CD4-positive, alpha-beta T cell treated with Interleukin-4 for 4 hours (primary cell): ENCODE measurements at regions not wholly inside any gene's neighbourhood (a gene's known extent, or its start where the extent isn't known, plus 50 kb on each side); places are given as distances from the start of the nearest gene placed in this dataset.

Experiments
- DNase-seq: peaks from one replicate; pipeline ENCODE4 v3.0.0-alpha.2; 2020

GRCh38 chr1:10848109-10848684, 51.8 kb upstream of the CASZ1 start:
- DNase-seq, result no peak

- no peak for DNase-seq
These were observed 53.6 kb upstream of the CASZ1 start for GRCh38 chr1:10850026-10850425.

GRCh38 chr1:10851024-10852013, 54.9 kb upstream of the CASZ1 start:
- DNase-seq, result no peak

- no peak for DNase-seq
These were observed 55.6 kb upstream of the CASZ1 start for GRCh38 chr1:10852018-10852417.

GRCh38 chr1:10852486-10852885, 56.0 kb upstream of the CASZ1 start:
- DNase-seq, result no peak

- DNase-seq, result no peak
These were observed 56.6 kb upstream of the CASZ1 start for GRCh38 chr1:10852998-10853520.

GRCh38 chr1:10853701-10854100, 57.3 kb upstream of the CASZ1 start:
- DNase-seq, result no peak

GRCh38 chr1:10854856-10855459, 58.5 kb upstream of the CASZ1 start:
- DNase-seq, result no peak

GRCh38 chr1:10856176-10856683, 59.8 kb upstream of the CASZ1 start:
- DNase-seq, result no peak

GRCh38 chr1:10856863-10857598, 60.6 kb upstream of the CASZ1 start:
- DNase-seq, result no peak

GRCh38 chr1:10857687-10858086, 61.2 kb upstream of the CASZ1 start:
- DNase-seq, result no peak

GRCh38 chr1:10860218-10860617, 63.8 kb upstream of the CASZ1 start:
- no peak for DNase-seq

- no peak for DNase-seq
These were observed 64.2 kb upstream of the CASZ1 start for GRCh38 chr1:10860682-10861081.

GRCh38 chr1:10861822-10862221, 65.4 kb upstream of the CASZ1 start:
- no peak for DNase-seq

GRCh38 chr1:10862743-10863335, 66.4 kb upstream of the CASZ1 start:
- DNase-seq, result no peak

GRCh38 chr1:10863886-10864285, 67.4 kb upstream of the CASZ1 start:
- no peak for DNase-seq

GRCh38 chr1:10864776-10865175, 68.3 kb upstream of the CASZ1 start:
- no peak for DNase-seq

- no peak for DNase-seq
These were observed 69.3 kb upstream of the CASZ1 start for GRCh38 chr1:10865518-10866320.

GRCh38 chr1:10866321-10867093, 70.1 kb upstream of the CASZ1 start:
- DNase-seq, result no peak

GRCh38 chr1:10867138-10867721, 70.8 kb upstream of the CASZ1 start:
- peak; percentile 26 for DNase-seq
